Cardiac septum (tissue), 1 donor: ENCODE measurements at regions not wholly inside any gene's neighbourhood (a gene's known extent, or its start where the extent isn't known, plus 50 kb on each side); places are given as distances from the start of the nearest gene placed in this dataset.

Source experiments
- DNase-seq: peaks from one replicate; pipeline ENCODE4 v3.0.0-alpha.2; 2020; ENCODE audit warnings: low spot score
- intact Hi-C: fragments of 100-400 bp; cut with DNase I; formaldehyde crosslinking; loops from one replicate; pipeline ENCODE4 v1.14.0; 2022
- donor health status: DM: no; HTN: no; CAD: no.

DNA sequence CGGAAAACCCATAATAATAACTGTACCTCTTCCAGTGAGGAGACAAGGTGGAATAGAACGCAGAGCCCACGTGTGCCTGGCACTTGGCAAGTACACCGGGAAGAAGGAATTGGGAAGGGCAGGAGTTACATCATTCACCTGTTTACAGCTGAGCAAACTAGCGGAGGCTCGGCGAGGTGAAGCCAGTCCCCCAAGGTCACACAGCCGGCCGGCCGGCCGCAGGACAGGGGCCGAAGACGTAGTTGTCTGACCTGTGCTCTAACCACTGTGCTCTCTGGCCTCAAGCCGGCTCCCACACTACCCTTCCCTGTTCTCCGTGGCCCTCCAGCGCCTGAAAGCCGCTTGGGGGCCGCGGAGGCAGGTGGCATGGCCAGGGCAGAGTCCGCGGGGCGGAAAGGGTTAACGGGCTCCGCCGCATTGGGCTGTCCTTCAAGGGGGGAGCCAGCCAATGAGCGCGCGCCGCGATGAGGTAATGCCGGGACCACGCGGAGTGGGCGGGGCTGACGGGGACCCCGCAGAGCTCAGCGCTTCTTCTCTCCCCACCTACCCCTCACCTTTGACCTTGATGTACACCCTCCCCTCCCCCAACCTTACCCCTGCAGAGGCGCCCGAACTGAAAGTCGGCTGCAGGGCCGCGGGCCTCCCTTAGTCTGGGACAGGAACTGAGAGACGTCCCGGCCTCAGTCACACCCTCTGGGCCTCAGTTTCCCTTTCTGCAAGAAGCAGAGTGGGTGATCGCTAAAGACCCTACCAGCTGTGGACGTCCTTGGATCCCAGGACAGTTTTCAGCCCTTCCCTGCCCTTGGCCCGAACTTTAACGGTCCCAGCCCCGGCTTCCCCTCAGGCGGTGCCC, 125.1 kb downstream of the C9orf50 start:
- DNase-seq, result peak; percentile 97
- intact Hi-C loops, result loop anchor here (1.0 to 2.0 kb wide), 3 partner anchors 73 to 355 kb away; no protein-coding TSS in a partner anchor

DNA sequence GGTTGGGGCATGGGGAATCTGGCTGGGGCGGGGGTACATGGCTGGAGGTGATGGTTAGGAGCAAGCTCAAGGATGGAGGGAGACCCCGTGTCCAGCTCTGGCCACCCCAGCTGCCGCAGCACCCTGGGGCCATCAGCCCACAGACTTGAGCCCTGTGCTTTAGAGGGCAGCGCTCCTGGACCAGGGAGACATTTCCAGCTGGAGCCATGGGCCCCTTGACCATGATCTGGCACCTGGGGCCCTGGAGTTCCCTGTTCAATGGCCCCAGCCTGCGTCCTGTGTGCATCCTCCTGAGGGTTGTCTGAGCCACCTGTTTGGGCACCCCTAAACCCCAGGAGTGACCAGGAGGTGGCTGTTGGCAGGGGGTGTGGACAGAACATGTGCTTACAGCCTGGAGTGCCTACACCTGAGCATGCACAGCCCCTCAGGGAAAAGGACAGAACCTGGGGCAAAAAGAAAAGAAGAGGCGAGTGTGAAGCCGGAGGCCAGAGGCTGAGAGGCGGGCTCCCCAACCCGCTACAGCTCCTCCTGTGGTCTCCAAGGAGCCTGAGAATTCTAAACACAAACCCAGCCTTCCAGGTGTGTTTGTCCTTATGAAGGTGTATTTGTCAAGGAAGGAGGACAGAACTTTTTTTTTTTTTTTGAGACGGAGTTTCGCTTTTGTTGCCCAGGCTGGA, 126.7 kb downstream of the C9orf50 start:
- DNase-seq, result no peak
- intact Hi-C loops, result no loop called here

DNA sequence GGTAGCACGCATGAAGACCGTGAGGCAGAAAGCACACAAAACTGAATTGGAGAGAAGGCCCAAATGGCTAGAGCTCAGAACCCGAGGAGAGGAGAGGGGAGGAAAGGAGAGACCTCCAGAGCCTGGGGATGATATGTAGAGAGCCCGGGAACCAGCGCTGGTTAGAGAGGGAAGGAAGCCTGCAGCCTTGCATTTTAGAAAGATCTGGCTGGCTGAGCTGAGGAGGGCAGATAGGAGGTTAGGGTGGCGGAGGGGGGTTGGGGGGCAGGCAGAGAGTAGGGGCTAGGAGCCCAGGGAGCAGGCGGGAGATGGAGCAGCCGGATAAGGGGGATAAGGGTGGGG, 127.2 kb downstream of the C9orf50 start:
- DNase-seq, result no peak
- intact Hi-C loops, result no loop called here

DNA sequence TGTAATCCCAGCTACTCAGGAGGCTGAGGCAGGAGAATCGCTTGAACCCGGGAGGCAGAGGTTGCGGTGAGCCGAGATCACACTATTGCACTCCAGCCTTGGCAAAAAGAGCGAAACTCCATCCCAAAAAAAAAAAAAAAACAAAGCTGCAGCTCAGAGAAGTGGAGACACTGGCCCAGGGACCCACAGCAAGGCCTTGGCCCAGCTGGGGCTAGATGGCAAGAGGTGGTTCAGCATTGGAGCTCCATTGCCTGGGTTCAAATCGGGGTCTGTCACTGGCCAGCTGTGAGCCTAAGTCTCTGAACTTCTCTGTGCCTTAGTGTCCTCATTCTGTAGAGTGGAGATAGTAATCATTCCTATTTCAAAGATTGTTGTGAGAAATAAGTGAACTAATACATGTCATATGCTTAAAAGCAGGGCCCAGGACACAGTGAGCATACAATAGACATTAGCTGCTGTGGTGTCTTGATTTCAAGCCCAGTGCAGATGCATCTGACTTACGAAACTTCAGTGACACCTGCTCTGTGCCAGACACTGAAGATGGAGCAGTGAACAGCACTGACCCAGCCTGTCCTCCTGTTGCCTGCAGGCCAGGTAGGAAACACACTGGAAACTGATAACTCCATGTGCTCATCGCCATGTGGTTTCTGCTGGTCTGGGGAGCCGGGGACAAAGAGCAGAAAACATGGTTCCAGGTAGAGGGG, 127.7 kb downstream of the C9orf50 start:
- intact Hi-C loops, result no loop called here
- no peak for DNase-seq

DNA sequence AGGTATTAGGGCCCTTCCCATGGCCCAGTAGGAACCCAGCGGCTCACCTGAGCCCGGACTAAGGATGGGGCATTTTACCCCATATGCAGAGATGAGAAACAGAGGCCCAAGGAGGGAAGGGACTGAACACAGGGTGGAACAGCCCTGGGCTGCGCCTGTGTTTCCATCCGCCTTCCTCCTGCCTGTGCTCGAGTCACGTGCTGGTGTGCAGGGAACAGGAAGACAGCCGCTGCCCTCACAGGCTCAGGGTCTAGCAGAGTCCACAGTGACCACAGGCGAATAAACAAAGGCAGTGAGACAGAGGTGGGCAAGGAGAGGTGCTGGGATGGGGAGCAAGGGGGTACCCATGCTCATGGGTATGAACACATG, 129.4 kb downstream of the C9orf50 start:
- intact Hi-C loops, result no loop called here
- peak; percentile 86 for DNase-seq

DNA sequence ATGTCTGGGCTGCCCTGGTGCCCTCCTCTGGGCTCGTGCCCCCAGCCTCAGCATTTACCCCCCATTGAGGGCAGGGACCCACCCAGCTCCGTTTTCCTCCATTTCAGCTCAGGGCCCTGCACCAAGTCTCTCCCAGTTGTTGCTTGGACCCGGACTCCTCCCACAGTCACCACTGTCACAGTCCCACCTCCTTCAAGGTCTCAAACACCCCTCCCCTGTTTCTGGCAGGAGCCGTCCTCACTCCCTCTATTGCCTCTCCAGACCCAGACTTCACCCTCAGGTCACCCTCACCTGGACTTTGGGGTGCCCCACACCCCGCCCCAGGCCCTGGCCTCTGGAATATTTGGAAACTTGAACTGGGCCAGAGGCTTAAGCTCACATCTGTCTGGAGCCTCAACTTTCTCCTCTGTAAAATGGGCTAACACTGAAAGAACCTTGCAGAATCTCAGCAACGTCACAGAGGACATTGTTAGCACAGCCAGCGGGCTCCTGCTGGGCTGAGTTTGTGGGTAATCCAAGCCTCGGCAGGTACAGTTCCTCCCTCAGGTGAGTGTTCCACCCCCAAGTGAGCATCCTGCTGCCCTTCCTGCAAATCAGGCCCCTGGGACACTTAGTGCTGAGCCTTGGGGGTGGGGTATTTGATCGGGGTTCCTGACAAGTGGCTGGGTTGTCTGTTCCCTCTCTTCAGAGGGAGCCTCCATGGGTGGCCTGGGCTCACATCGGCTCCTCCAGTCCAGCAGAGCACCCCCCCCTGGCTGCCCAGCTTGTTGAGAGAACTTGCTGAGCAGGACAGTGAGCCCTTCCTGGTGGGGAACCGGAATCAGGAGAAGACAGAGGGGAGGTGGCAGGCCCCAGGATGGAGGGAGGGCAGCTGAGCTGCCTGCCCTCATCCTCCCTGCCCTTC, 130.1 kb downstream of the C9orf50 start:
- intact Hi-C loops, result no loop called here

DNA sequence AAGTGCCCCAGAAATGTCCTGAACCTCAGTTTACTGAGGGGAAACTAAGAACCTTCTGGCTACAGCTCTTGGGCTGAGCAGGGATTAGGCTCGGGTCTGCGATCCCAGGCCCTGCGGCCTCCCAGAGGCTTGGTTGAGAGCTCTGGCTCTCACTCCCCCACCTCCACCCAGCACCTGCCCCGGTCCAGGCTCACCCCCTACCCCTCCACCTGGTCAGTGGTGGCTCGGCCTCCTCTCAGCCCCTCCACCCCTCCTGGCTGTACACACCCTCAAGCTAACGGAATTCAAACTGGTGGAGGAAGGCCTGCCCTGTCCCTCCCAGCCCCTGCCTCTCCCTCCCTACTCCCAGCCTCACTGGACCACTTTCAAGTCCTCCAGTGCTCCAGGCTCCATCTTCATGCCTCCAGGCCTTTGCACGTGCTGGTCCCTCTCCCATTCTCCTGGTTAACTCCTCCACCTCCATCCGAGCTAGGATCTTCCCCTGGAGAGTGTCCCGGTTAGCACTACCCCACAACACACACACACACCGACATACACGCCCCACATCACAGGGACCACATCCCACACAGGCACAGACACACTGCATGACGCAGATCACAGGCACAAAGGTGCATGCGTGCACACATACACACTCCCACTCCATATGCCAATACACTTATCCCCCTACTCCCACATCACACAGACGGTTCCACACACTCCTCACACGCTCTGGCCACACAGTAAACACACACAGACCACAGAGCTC, 130.9 kb downstream of the C9orf50 start:
- intact Hi-C loops, result loop anchor here (2.0 kb wide), 1 partner anchor 117 kb away; no protein-coding TSS in a partner anchor
- DNase-seq, result no peak

More for the DNA sequence above, 130.1 kb downstream of the C9orf50 start:
- DNase-seq, result no peak

DNA sequence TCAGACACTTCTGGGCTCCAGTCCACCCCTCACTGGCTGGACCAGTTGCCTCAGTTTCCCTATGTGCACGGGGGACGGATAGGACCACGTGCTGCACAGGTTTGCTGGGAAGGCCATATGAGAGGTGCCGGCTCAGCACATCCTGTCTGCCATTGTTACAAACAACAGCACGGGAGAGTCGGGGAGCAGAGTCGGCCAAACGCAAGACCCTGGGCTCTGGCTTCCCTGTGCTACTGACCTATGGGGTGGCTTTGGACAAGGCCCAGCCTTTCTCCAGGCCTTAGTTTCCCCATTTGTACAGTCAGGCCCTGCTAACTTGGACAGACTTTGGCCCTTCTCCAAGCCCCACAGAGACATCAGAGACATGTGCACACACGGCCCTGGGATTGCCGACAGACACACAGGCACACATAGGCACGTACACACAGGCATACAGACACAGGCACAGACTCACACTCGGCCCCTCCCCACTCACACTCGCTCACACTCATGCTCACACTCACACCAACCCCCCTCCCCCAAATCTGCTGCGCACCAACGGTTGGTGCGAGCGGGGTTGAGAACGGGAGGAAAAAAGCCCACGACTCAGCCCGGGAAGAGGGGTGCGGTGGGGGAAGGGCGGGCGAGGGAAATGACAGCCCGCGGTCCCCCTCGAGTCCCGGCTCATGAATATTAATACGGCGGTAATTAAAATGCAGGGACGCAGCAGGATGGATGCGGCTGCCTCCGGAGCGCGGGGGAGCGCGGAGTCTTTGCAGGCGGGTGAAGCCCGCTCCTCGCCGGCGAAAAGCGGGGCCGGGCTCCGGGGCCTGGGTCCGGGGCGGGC, 133.0 kb downstream of the C9orf50 start:
- DNase-seq, result no peak
- intact Hi-C loops, result loop anchor here (1.0 to 2.0 kb wide), 2 partner anchors 119 to 345 kb away; no protein-coding TSS in a partner anchor

DNA sequence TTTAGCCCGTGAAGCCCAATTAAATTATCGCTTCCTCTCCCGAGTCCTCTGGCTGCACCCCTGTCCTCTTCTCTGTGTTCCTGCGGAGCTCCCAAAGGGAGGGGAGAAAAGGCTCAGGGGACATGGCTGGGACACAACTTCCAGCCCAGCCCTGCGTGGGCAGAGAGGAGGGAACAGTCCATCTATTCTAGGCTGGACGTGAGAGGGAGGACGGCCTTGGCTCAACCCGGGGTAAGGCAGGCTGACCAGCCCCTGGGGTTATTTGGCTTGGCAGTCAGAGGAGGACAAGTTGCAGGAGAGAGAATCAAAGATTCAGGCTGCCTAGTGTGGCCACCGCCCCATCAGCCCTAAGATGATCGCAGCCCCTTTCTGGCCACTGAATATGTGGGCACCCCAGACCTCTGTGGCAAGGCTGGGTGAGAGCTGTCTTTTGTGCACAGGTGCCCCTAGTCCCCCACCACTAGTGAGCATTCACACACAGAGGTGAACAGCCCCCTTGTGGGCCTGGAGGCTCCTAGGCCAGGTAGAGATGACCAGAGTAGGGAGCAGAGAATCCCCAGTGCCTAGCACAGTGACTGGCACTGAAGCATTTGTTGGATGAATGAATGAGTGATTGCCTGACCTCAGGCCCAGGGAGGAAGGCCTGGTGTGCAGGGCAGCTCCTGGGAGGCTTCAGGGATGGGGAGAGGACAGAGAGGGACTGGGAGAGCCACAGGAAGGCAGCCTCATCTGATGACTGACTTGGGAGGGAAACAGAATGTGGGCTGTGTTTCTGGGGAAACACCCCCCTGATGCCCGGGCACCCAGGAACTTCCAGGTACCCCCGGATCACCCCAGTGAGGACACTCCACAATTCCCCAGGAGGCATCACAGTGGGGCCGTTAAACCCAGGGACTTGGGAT, 133.9 kb downstream of the C9orf50 start:
- intact Hi-C loops, result loop anchor here (1.0 kb wide), 1 partner anchor 344 kb away; no protein-coding TSS in a partner anchor

DNA sequence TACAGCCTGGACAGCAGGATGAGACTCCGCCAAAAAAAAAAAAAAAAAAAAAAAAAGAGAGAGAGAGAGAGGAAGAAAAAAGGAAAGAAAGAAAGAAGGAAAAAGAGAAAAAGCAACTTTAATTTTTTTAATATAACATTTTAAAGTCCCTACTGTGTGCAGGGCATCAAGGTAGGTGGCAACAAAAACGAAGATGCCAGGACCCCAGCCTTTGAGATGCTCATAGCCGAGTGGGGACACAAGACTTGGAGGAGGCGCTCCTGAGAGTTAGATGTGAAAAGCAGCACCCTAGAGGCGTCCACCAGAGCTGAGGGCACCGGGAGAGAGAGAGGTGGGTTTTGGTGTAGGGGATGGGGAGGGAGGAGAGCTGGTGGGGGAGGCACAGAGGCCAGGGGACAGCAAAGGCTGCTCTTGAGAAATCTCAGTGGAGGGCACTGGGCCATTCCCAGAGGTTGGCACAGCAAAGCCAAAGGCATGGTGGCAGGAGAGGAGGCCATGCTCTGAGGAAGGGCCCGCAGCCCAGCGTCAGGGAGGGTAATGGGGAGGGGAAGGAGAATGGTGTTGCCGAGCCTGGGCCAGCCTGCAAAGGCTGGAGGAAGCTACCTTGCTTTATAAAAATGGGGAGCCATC, 135.6 kb downstream of the C9orf50 start:
- intact Hi-C loops, result no loop called here
- DNase-seq, result no peak

More for the DNA sequence above, 133.9 kb downstream of the C9orf50 start:
- peak; percentile 88 for DNase-seq

DNA sequence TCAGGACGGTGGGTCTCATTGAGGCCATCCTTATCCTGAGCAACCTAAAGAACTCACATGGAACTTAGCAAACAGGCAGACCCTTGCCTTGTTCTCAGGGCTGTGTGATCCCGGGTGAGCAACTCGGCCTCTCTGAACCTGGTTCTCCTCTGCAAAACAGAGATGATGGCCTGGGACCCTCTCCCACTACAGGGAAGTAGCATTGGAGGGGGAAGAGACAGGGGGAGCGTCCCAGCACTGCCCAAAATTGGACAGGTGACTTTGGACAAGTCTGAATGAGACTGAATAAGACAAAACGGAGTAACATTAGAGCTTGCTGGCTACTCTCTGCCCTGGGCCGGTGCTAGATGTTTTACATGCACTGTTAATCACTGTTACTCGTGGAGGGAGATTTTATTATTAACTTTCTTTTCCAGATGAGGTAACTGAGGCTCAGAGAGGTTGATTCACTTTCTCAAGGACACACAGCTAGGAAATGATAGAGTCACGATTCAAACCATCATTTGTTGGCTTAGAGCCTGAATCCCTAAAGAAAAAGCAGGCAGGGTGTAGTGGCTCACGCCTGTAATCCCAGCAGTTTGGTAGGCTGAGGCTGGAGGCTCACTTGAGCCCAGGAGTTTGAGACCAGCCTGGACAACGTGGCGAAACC, 136.4 kb downstream of the C9orf50 start:
- DNase-seq, result no peak
- intact Hi-C loops, result loop anchor here (5.0 kb wide), 2 partner anchors 167 to 232 kb away; no protein-coding TSS in a partner anchor

DNA sequence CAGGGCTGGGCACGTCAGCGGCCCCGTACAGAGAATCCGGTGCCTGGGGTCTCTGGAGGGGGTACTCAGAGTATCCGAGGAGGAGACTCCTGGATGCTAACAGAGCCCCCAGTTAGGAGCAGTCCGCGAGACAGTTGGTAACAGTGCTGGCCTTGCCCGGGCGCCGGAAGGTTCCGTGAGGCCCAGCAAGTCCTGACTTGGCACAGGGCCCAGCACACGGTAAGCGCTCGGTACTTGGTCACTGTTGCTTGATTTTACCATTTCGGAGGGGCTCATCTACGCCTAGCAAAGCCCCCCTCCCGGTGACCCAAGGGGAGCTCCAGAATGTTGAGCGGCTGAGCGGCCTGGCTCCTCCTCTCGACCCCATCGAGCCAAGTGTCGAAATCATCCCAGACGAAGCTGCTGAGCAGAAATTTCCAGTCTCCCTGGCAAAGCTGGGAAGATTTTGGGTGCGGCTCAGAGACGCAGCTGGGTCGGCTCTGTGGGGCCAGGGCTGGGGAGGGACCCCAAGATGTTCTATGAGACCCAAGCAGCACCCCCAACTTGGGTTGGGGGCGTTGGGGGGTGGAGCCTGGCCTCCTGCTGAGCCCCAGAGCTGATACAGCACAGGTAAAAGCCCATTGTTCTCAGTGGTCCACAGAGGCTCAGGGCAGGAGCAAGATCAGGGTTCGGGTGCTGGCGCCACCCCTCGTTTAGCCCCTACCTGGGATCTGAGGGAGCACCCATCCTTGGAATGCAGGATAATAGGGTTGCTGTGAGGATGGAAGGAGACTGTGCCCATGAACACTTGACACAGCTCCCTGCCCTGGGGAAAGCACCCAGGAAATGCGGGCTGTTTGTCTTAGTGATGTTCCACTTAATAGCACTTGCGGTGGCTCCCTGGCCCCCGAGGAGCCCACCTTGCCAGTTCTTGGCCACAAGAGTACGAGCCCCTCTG, 137.2 kb downstream of the C9orf50 start:
- intact Hi-C loops, result loop anchor here (1.0 to 5.0 kb wide), 6 partner anchors 23 to 343 kb away; no protein-coding TSS in a partner anchor
- DNase-seq, result peak; percentile 92

DNA sequence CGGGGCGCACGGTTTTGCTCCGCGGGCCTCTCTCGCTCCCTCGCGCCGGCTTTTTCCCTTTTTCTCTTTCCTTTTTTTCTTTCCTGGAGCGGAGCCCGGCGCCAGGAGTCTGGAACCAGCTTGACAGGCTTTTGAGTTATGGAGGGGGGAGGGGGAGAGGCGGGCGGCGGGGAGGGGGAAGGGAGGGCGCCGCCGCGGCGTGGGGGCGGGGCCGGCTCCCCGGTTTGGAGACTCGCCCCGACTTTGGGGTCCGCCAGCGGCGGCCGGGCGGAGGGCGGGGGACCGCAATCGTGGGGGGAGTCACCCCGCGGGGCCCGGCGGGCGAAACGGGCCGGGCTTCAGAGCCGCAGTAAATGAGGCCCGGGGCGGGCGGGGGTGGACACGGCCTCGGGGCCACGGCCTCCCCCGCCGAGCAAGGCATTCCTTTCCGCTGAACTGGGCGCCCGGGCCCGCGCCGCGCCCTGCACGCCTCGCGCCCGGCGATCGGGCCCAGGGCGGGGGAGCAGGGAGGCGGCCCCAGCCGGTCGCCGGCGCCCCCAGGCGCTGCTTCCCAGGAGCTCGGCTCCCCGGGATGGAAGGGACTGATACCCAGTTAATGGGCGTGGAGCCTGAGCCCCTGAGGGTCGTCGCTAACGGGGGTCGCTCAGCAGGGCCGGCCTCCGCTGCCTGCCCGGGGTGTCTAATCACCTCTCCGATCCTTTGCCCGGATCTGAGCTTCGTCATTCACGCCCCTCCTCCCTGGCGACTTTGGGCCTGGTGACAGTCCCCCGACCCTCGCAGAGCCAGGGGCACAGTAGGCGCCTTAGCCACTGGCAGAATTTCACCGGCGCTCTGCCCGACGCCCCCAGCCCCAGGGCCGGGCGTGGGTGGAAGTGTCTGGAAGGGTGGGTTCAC, 138.1 kb downstream of the C9orf50 start:
- intact Hi-C loops, result loop anchor here (1.0 to 5.0 kb wide), 6 partner anchors 22 to 342 kb away; no protein-coding TSS in a partner anchor
- DNase-seq, result peak; percentile 89
